OCI-LY3 (cell line): ENCODE measurements at regions not wholly inside any gene's neighbourhood (a gene's known extent, or its start where the extent isn't known, plus 50 kb on each side); places are given as distances from the start of the nearest gene placed in this dataset.

Experiments
- EZH2phosphoT487 ChIP-seq: fragments of 200-600 bp; shearing (Covaris generic); IDR thresholded peaks from 2 replicates; pipeline ENCODE4 v1.6.1; 2018; ENCODE audit warnings: antibody characterized with exemption, mixed run types, low read depth
- TF ChIP-seq, protein P1 (sequence below): fragments of 200-600, 300-600 bp; sonication (generic); IDR thresholded peaks from 2 replicates; pipeline ENCODE4 v1.5.1; 2014; ENCODE audit warnings: antibody characterized with exemption, low read length, low read depth

DNA sequence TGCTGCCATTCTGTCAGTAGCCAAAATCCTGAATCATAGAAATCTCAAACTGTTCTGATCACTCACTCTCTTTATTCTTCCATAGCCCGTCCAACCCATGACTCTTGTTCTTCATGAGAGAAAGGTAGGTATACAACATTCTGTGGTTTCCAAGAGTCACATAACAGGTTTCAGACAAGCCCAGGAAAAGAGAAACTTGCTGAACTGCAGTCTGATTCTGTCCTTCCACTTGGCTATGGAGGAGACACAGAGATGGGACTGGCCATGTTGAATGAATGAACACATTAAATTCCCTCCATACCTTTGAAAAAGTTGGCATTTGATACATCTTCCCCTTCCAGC lies 880.2 kb upstream of the CELF4 start:
- TF ChIP-seq, protein P1, sequence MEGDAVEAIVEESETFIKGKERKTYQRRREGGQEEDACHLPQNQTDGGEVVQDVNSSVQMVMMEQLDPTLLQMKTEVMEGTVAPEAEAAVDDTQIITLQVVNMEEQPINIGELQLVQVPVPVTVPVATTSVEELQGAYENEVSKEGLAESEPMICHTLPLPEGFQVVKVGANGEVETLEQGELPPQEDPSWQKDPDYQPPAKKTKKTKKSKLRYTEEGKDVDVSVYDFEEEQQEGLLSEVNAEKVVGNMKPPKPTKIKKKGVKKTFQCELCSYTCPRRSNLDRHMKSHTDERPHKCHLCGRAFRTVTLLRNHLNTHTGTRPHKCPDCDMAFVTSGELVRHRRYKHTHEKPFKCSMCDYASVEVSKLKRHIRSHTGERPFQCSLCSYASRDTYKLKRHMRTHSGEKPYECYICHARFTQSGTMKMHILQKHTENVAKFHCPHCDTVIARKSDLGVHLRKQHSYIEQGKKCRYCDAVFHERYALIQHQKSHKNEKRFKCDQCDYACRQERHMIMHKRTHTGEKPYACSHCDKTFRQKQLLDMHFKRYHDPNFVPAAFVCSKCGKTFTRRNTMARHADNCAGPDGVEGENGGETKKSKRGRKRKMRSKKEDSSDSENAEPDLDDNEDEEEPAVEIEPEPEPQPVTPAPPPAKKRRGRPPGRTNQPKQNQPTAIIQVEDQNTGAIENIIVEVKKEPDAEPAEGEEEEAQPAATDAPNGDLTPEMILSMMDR = no peak
- TF ChIP-seq EZH2phosphoT487 = no peak
